ENCODE measurements at regions not wholly inside any gene's neighbourhood (a gene's known extent, or its start where the extent isn't known, plus 50 kb on each side); places are given as distances from the start of the nearest gene placed in this dataset.
"Not testable (repeated sequence)": the region's sequence is repeated elsewhere in the genome, so short reads cannot be mapped to it uniquely, and the experiment has no call there.

GRCh38 chr15:39243396-39243795 lies 337.5 kb upstream of the THBS1 start:
- DNase-seq (ENCODE audit: low read depth, low spot score): no peak

DNA sequence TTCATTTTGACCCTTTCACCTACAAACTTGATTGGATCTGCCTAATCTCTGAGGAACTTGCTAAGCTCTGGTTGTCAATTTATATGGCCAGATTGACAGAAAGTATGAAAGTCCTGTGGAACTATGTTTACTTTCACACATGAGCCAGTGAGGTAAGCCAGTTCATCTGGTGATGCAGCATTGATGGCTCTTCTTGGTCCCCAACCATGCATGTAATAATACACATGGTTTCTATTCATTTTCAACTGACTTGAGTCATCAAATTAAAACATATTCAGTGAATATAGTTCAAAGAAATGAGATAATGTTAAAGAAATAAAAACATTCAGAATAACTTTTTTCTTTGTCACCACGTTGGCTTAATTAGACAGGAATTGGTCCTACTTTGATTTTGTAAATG lies 336.1 kb upstream of the THBS1 start:
- DNase-seq (ENCODE audit: low read depth, low spot score): no peak

DNA sequence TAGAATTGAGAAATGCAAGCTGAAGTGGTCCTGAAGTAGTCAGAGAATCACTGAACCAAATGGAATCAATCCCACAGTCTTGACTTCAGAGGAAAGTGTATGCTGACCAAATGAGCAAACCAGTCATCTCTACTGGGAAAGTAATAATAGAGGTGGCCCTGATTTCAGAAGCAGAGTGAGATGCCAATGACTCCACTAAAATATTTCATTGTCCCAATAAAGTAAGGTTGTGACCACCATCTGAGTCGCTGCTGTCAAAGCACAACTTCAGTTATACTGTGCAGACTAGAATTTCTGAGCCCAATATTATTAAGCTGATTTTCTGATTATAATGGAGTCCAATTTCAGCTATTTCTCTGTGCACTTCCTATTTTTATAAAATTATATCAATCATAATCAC lies 334.4 kb upstream of the THBS1 start:
- DNase-seq (ENCODE audit: low read depth, low spot score): no peak

DNA sequence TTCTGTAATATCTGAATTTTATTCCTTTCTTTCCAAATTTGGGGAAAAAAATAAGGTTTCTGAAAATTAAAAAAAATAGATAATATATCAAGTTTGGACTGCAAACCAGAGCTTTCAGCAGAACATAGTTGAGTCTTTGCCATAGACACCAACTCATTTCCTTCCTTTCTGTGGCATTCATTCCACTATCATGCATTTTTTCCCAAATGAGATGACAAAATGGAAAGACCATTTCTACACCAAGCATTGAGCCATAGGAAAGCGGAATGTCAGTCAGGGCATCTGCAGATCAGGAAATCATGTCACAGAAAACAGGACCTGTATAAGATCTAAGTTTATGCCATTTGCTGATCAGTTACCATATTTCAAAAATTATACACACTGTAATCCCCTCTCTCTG lies 333.3 kb upstream of the THBS1 start:
- no peak for DNase-seq (ENCODE audit: low read depth, low spot score)

DNA sequence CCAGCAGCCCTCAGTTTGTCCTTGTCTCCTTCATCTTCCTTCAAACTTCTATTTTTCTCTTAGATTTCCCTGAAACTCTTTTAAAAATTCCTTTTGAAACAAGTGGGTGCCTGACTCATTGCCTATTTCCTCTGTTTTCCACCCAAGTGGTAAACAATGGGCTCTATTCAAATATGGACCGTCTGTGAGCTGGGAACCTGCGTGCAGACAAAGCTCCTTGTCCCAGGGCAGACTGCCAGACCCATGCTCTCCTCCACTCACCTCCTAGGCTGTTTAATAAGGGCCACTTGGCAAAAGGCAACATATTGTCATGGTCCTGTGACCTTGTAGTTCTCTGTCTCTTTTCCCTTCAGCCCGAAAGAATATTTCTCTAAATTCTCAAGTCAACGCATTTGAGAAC lies 332.7 kb upstream of the THBS1 start:
- no peak for DNase-seq (ENCODE audit: low read depth, low spot score)

DNA sequence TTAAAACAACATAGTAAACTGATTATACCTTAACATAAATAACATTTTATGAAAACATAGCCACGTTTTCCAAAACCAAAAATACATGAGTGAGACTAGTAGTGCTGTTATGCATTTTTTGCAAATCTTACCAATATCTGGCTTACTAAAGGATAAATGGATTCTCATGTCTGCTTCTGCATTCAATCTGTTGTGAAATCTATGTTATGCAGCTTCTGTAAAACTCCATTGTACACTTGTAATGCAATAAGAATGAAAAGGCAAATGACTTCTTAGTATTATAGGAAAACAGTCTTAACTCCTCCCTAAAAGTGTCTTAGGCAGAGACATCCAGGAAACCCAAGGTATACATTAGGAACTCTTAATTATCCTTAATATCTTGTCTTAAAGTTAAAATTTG lies 330.9 kb upstream of the THBS1 start:
- DNase-seq (ENCODE audit: low read depth, low spot score): no peak

DNA sequence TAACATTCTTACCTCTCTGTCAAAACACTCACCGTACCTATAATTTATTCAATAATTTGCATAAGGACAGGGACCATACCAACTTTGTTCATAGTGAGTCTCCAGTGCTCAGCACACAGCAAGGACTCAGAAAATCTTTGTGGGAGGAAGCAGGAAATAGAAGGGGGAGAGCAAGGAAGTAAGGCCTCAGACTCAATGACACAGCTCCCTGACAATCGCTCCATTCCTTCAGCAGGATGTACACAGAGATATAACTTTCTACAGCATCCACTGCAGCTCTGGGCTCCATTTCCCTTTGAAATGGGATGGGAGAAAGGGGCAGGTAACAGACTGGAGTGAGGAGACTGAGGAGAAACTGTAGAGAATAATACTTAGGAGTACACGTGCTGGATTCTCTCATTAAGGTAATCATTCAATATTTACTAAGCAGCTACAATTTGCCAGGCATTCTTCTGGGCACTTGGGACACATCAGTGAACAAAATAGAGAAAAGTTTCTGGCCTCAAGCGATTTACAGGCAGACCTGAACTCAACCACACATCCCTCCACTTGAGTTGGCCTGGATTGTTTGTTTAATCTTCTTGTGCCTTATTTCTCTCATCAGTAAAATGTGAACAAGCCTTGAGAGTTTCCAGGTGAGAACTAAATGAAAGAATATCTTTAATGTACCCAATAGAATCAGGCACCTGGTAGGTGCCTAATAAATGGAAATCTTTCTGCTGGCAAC lies 330.3 kb upstream of the THBS1 start:
- DNase-seq (ENCODE audit: low read depth, low spot score): no peak

GRCh38 chr15:39251413-39252133 lies 329.3 kb upstream of the THBS1 start:
- no peak for DNase-seq (ENCODE audit: low read depth, low spot score)

- no peak for DNase-seq (ENCODE audit: low read depth, low spot score)
Observed at GRCh38 chr15:39252134-39252470, 328.8 kb upstream of the THBS1 start.

- no peak for DNase-seq (ENCODE audit: low read depth, low spot score)
Observed at GRCh38 chr15:39253552-39253951, 327.3 kb upstream of the THBS1 start.

DNA sequence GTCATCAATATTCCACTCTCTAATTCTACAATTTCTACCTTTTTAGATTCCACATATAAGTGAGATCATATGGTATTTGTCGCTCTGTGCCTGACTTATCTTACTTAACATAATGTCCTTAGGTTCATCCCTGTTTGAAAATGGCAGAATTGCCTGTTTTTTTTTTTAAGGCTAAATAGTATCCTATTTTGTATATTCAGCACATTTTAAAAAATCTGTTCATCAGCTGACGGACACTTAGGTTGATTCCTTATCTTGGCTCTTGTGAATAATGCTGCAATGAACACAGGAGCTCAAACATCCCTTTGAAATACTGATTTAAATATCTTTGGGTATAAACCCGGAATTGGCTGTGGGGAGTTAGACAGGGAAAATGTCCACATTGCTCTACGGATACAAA lies 326.7 kb upstream of the THBS1 start:
- no peak for DNase-seq (ENCODE audit: low read depth, low spot score)

DNA sequence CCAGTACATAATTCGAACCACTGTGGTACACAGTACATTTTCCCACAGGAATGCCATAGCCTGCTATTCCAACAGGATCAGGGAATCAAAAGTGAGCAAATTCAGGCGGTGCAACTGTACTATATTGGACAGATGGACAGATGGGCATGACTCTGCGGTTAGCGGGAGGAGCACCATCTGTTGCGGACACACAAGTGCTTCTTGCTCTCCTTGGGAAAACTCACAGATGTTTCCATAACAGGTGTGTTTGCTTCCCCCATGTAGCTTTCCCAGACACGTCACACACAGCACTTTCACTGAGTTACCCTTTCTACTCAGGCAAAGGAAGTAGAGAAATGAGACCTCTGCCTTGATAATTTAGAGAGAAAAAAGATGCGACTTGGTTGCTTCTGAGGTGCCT lies 325.1 kb upstream of the THBS1 start:
- DNase-seq (ENCODE audit: low read depth, low spot score): no peak

- DNase-seq (ENCODE audit: low read depth, low spot score): no peak
Observed at GRCh38 chr15:39260391-39260790, 320.5 kb upstream of the THBS1 start.

DNA sequence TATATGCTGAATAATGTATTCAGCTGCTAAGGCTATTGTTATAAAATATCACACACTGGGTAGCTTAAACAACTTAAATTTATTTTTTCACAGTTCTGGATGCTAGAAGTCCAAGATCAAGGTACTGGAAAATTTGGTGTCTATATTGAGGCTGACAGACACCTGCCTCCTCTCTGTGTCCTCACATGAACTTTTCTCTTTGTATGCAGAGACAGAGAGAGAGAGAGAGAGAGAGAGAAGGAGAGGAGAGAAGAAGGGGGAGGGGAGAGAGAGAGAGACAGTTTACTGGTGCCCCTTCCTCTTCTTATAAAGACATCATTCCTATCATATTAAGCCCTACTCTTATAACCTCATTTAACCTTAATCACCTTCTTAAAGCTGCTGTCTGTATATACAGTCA lies 320.1 kb upstream of the THBS1 start:
- DNase-seq (ENCODE audit: low read depth, low spot score): no peak

- not testable (repeated sequence) for DNase-seq (ENCODE audit: low read depth, low spot score)
Observed at GRCh38 chr15:39261397-39262183, 319.3 kb upstream of the THBS1 start.

GRCh38 chr15:39262995-39263772 lies 317.7 kb upstream of the THBS1 start:
- not testable (repeated sequence) for DNase-seq (ENCODE audit: low read depth, low spot score)

DNA sequence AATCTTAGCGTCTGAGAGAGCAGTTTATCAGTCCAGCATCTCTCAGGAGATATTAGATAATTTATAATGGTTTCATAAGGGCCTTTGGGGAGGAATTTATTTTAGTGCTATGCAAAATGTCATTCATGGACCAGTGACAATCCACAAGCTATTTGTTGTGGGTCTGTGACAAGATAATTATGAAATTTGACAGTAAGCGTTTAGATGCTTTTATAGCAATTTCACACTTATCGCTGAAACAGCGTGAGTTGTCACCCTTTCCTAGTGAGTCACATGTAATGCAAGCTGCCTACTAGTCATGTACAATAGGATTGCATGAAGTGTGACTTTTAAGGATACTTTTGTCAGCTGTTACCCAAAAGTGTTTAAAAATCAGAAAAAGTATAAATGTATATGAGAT lies 315.6 kb upstream of the THBS1 start:
- no peak for DNase-seq (ENCODE audit: low read depth, low spot score)

DNA sequence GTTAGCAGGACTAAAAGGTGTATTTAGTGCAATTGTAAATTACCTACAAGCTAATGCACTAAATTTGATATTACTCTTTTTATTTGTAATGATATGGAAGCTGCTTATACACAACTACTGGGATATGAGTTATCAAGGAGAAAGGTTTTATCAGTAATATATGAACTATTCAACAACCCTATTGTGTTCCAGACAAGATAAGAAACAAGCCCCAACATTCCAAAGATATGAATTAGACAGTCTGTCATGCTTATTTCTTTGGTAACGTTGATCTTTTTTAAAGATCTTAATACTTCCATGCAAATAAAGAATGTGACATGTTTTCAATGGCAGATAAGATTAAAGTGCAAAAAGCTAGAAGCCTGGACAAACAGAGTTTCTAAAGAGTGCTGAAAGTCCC lies 314.0 kb upstream of the THBS1 start:
- DNase-seq (ENCODE audit: low read depth, low spot score): no peak

DNA sequence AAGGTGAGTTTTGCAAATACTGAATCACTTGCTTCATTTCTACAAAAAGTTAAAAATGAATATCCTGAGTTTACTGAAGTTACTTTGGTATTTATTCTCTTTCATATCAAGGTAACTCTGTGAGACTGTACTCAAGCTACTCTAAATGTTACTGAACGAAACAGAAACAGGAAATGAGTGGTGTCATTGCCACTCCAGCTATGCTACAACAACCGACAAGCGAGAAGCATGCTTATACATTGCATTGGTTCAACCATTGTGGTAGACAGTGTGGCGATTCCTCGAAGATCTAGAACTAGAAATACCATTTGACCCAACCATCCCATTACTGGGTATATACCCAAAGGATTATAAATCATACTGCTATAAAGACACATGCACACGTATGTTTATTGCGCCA lies 313.2 kb upstream of the THBS1 start:
- DNase-seq (ENCODE audit: low read depth, low spot score): no peak

DNA sequence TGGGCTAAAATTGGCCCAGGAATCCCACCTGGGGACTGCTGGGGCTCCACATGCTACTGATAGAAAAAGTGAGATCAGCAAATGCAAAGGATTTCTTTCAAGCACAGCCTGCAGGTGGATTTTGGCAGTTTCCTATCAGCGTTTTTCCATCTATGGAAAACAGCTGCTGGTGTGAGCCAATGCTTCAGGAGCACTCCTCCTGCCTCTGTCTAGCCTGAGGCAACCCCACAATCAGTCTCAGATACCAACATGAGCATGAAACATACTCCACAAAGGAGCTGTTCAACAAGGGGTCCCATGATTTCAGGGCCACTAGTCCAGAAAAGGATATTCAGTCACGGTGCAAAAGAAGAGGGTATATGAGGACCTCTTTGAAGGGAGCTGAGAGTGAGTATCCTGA lies 311.5 kb upstream of the THBS1 start:
- DNase-seq (ENCODE audit: low read depth, low spot score): no peak

DNA sequence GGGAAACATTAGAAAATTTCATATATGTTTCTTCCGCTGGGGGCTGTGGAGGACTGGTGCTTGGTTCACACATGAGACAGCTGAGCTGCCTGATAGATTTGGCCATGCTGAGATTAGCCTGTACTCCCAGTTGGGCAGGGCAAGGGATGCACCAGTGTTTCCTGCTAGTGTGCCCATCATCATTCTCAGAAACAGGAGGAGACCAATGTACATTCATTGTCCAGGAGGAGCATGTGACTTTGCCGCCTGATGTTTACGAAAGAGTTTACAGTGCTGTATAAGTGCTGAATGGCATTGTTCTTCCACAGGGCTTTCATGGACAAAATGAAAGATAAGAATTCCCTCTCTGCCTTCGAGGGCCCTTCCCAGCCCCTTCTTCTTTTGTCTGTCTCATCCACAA lies 311.1 kb upstream of the THBS1 start:
- no peak for DNase-seq (ENCODE audit: low read depth, low spot score)

DNA sequence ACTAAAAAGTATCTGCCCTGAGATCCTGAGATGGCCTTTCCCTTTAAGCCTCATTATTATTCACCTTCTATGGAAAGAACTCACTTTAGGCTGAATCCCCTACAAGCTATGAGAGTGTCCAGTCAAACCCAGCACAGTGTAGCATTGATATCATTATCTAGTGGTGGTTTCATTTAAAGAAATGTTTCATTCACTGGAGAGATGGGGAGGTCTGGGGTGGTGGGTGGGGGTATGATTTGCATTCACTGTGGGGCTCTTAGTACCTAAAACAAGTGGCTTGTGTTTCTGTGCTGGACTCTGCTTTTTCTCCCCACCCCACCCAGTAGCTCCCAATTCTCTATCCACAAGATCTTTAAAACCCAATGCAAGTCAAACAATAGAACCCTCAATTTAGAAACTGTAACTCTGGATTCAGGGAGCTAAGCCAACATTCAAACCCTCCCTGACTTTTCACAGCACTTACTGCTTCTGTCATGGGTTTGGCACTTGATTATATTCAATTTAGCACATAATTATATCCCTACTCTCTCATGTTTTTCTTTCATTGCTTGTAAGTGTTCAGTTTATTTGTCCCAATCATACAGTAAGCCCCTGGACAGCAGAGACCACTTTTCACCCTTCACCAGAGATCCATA lies 310.5 kb upstream of the THBS1 start:
- no peak for DNase-seq (ENCODE audit: low read depth, low spot score)

Measured in iPS DF 19.7 (cell line).